Liver (tissue), 3 donors: ENCODE measurements at regions not wholly inside any gene's neighbourhood (a gene's known extent, or its start where the extent isn't known, plus 50 kb on each side); places are given as distances from the start of the nearest gene placed in this dataset.

Experiments used
- JUND ChIP-seq, 2 donors: IDR thresholded peaks; 2 replicates each; pipeline ENCODE4 v1.6.1; 2016; ENCODE audit warnings: antibody characterized with exemption in 2 of 2
- TAF1 ChIP-seq: conservative IDR thresholded peaks from 2 replicates; pipeline ENCODE4 v1.6.1; 2016; ENCODE audit warnings: antibody characterized with exemption, mild to moderate bottlenecking
- TF ChIP-seq, protein P1 (sequence below): fragments of 150-350 bp; IDR thresholded peaks from 2 replicates; pipeline ENCODE4 v1.5.1; 2017; ENCODE audit warnings: improper control_type of control experiment, low read depth, low read length; ENCODE audit not compliant: missing input control
- donor health status: healthy.
- donor health status: healthy.

DNA sequence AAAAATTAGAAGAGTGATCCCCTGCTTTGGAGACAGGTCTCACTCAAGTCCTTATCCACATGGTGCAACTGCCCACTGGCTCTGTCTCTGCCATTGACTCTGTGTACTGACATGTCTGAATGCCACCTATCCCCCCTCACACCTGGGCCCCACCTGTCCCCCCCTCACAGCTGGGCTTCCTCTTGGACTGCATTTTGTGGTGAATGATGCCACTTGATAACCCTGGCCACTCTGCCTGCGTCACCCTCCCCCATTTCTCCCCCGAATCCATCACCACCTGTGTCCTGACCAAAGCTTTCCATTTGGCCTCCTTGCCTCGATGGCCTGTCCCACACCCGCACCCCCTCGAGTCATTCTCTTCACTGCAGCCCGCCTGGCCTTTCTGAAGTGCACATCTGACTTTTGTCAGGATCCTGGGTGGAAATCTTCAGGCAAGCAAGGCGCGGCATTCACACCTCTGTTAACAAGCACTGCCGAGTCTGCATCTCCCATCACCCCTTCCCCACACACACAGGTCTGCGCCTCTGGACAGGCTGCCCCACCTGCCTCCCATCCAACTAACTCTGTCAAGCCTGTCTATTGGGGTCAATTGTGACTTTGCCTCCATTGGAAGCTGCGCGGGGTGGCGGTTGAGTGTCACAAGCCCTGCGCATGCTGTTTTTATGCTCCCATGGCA, 175.3 kb upstream of the KLF14 start:
- TF ChIP-seq, protein P1, sequence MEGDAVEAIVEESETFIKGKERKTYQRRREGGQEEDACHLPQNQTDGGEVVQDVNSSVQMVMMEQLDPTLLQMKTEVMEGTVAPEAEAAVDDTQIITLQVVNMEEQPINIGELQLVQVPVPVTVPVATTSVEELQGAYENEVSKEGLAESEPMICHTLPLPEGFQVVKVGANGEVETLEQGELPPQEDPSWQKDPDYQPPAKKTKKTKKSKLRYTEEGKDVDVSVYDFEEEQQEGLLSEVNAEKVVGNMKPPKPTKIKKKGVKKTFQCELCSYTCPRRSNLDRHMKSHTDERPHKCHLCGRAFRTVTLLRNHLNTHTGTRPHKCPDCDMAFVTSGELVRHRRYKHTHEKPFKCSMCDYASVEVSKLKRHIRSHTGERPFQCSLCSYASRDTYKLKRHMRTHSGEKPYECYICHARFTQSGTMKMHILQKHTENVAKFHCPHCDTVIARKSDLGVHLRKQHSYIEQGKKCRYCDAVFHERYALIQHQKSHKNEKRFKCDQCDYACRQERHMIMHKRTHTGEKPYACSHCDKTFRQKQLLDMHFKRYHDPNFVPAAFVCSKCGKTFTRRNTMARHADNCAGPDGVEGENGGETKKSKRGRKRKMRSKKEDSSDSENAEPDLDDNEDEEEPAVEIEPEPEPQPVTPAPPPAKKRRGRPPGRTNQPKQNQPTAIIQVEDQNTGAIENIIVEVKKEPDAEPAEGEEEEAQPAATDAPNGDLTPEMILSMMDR, result no peak
- TF ChIP-seq JUND (IDR thresholded peaks at IDR 0.05), result no peak
- TF ChIP-seq TAF1, result no peak
